Bronchial epithelial cell (primary cell): ENCODE measurements at regions not wholly inside any gene's neighbourhood (a gene's known extent, or its start where the extent isn't known, plus 50 kb on each side); places are given as distances from the start of the nearest gene placed in this dataset.

Source experiments
- DNase-seq: peaks from one replicate; pipeline ENCODE4 v3.0.0-alpha.2; 2010; ENCODE audit warnings: low read depth
- FAIRE-seq: peaks from 2 replicates; lab custom pipeline; 2011; peaks lifted over from hg19 to GRCh38; lab: Jason Lieb, UNC
- H3K27me3 ChIP-seq: 2 replicates; pipeline ENCODE4 v1.5.1; 2011; ENCODE audit warnings: low read length; ENCODE audit not compliant: control insufficient read depth, insufficient read depth
- H3K36me3 ChIP-seq: 2 replicates; pipeline ENCODE4 v1.5.1; 2011; ENCODE audit warnings: low read length; ENCODE audit not compliant: control insufficient read depth, insufficient read depth
- H3K4me3 ChIP-seq: 2 replicates; pipeline ENCODE4 v1.5.1; 2011; ENCODE audit warnings: mild to moderate bottlenecking, low read depth, low read length, control low read depth
- TF ChIP-seq, protein P1 (sequence below): IDR thresholded peaks from 2 replicates; pipeline ENCODE4 v1.5.1; 2011; ENCODE audit warnings: mild to moderate bottlenecking, moderate library complexity, low read length, control low read depth, inconsistent platforms; ENCODE audit not compliant: insufficient read depth, severe bottlenecking

DNA sequence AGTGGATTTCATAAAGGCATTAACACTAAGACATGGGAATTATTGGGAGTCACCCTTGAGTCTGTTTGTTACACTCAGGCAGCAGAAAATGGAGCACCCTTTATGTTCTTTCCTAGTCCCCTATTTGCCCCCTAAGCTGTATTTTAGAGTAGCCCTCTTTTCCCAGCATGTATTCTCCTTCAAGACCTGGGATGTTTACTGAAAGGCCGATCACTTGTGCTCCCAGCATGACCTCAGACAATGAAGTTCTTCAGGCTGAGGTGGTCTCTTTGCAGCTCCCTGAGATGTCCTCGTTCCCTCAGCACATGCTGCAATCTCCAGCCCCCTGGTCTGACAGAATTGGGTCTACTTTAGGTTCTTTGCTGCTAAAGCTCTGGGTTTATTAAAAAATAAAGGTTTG lies 169.7 kb downstream of the YTHDC2 start:
- no peaks in the 10 kb centered on the region for H3K27me3 ChIP-seq
- no peak for FAIRE-seq
- TF ChIP-seq, protein P1, sequence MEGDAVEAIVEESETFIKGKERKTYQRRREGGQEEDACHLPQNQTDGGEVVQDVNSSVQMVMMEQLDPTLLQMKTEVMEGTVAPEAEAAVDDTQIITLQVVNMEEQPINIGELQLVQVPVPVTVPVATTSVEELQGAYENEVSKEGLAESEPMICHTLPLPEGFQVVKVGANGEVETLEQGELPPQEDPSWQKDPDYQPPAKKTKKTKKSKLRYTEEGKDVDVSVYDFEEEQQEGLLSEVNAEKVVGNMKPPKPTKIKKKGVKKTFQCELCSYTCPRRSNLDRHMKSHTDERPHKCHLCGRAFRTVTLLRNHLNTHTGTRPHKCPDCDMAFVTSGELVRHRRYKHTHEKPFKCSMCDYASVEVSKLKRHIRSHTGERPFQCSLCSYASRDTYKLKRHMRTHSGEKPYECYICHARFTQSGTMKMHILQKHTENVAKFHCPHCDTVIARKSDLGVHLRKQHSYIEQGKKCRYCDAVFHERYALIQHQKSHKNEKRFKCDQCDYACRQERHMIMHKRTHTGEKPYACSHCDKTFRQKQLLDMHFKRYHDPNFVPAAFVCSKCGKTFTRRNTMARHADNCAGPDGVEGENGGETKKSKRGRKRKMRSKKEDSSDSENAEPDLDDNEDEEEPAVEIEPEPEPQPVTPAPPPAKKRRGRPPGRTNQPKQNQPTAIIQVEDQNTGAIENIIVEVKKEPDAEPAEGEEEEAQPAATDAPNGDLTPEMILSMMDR, result no peak
- no peak for DNase-seq
- no peaks in the 10 kb centered on the region for H3K36me3 ChIP-seq
- H3K4me3 ChIP-seq, result no peak overlapping the region

DNA sequence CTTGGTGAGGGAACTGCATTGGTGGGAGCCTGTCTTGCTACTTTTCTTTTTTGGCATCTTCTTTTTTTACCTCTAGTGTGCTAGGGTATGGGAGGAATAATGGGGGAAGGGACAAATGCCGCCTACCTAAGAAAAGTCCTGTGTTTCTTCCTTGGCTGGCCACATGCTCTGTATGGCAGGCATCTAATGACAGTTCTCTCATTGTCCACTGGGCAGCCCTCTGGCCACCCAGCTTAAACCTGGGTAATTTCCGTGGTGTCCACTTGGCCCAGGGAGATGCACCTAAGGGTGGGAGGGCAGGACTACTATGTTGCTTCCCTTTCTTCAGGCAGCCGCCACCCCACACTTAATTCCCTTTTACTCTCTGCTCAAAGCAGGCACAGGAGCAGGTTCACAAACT lies 173.1 kb downstream of the YTHDC2 start:
- no peak for FAIRE-seq
- H3K4me3 ChIP-seq, result no peak overlapping the region
- no peaks in the 10 kb centered on the region for H3K36me3 ChIP-seq
- H3K27me3 ChIP-seq, result no peaks in the 10 kb centered on the region
- TF ChIP-seq, protein P1, result no peak
- DNase-seq, result no peak

DNA sequence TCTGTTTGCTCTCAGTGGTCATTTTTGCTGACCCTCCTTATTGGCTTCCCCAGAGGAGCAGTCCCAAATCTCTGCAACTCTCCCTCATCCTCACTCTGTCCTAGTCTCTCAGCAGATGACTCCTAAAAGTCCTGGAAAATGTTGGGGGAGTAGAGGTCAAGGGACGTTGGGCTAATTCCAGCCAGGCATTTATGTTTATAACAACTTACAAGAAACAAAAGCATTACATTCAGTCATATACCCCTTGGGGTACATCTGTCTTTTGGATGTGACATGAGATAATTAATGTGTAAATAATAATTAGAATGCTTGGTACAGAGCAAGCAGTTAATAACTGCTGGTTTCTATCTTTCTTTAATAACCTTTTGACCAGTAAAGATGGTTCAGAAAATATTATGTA lies 176.2 kb downstream of the YTHDC2 start:
- DNase-seq (no peak), FAIRE-seq (no peak)
- TF ChIP-seq, protein P1, result no peak
- H3K36me3 ChIP-seq, result no peaks in the 10 kb centered on the region
- H3K4me3 ChIP-seq, result no peak overlapping the region
- peaks cover 2% of the 10 kb centered on the region for H3K27me3 ChIP-seq

DNA sequence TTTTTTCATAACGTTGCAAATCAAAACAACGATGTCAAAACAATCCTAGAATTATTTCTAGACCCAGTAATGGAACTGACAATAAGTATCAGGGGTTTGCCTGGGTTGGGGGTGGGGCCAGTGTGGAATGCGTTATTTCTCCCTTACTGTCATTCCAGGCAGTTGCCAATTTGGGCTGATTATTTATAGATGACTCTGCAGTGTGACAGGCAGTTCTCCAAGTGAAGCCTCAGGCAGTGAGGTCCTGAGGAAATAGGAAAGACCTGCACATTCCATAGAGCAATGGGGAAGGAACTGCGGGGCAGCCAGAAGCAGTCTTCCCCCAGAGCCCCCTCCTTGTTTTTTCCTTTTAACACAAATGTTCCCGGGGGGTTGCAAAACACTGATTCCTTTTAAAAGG lies 179.0 kb downstream of the YTHDC2 start:
- peaks cover 2% of the 10 kb centered on the region for H3K27me3 ChIP-seq
- no peaks in the 10 kb centered on the region for H3K36me3 ChIP-seq
- FAIRE-seq (no peak), DNase-seq (no peak)
- no peak overlapping the region for H3K4me3 ChIP-seq
- TF ChIP-seq, protein P1, result no peak

DNA sequence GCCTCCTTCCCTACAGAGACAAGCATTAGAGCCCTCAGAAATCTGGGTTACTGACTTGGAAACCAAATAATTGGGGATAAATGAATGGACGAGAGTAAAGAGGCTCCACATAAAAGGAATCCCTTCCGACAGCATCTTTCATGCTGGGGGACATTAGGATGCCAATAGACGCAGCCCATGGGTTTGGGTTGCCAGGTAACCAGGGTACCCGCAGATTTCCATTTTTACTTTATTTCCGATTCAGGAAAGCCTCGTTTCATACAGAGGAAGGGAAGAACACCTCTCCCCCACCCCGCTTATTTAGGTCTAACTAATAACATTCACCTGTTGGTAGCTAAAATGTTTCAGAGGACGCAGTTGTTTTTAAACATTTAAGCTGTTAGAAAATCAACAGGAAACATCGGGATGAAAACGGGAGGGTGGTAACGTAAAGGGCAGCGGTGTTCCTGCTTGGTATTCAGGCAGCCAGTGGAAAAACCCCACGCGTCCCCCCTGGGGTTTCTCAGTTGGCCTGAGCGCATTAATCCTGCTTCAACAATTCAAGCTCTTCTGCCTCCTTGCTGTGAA lies 179.5 kb downstream of the YTHDC2 start:
- no peak for DNase-seq
- Histone ChIP-seq H3K4me3 (no peak overlapping the region), H3K36me3 (no peaks in the 10 kb centered on the region), H3K27me3 (peaks cover 2% of the 10 kb centered on the region)
- TF ChIP-seq, protein P1, result no peak
- no peak for FAIRE-seq

DNA sequence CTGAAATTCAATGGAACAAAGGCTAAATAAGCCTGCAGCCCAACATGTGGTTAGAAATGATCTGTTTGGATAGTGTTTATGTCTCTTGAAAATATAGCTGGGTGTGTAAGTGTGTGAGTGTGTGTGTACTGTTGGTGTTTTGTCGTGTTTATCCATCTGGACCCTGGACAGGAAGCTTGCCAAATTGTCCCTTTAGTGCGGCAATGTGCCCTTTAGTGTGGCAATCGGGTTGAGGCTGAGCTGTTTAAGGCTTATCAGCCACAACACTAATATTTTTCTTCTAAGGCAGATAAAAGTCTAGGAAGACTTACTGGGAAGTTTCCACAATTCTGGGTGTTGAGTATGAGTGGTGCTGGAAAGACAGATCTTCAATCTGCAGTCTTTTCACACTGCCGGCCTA lies 180.2 kb downstream of the YTHDC2 start:
- TF ChIP-seq, protein P1, result no peak
- DNase-seq (no peak), FAIRE-seq (no peak)
- H3K36me3 ChIP-seq, result no peaks in the 10 kb centered on the region
- no peak overlapping the region for H3K4me3 ChIP-seq
- H3K27me3 ChIP-seq, result peaks cover 2% of the 10 kb centered on the region
